ENCODE measurements at regions not wholly inside any gene's neighbourhood (a gene's known extent, or its start where the extent isn't known, plus 50 kb on each side); places are given as distances from the start of the nearest gene placed in this dataset.
"Not testable (repeated sequence)": the region's sequence is repeated elsewhere in the genome, so short reads cannot be mapped to it uniquely, and the experiment has no call there.

DNA sequence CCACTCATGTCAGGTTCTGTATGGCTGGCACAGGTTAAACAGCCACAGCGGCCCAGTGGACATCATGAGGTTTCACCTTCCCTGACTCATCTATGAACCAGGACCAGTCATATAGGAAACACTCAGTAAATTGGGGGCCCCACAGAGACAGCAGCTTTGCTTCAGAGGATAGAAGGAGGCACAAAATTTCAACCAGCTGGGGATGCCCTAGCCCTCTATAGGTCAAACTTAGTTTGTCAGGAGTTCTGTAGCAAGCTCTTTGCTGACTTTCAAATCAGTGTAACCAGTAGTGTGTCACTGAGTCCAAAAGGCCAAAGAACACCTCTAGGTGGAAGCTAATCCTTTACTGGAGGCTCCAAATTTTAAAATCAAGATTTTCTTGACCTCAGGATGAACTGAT lies 4157.8 kb upstream of the TPTE start:
- H3K4me1 ChIP-seq; H3K36me3 ChIP-seq (ENCODE audit: insufficient read depth in 1 of 2, low read depth in 1 of 2); H3K9me3 ChIP-seq; H3K4me3 ChIP-seq; DNase-seq; intact Hi-C loops (cut with DNase I); H3K27me3 ChIP-seq (ENCODE audit: insufficient read depth in 3 of 3, low read length in 2 of 3); H3K27ac ChIP-seq; ATAC-seq: not testable (repeated sequence)
- WGBS, 3 donors = no CpG with 5 or more reads among the region's 1 CpG

DNA sequence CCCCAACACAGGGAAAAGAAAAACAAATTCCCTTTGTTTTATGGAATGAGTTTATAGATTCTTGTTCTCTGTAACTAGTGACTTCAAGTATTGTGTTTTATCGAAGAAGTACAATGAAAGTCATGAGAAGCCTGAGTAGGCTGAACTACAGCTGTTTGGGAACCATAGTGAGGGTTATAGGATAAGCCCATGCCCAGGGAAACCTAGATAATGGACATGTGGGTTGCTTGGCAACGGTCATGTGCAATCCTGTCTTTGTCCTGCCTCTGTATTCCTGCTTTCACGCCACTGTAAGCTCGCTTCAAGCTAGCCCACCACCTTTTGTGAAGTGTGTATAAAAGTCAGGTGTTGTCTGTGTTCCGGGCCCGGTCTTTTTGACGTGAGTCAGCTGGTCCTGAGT lies 4152.6 kb upstream of the TPTE start:
- H3K36me3 ChIP-seq (ENCODE audit: insufficient read depth in 1 of 2, low read depth in 1 of 2); H3K9me3 ChIP-seq; intact Hi-C loops (cut with DNase I); H3K4me1 ChIP-seq; H3K27me3 ChIP-seq (ENCODE audit: insufficient read depth in 3 of 3, low read length in 2 of 3); ATAC-seq: not testable (repeated sequence)
- WGBS, 3 donors = 5 to 18% (median 14%) methylated on average over 2 to 7 of the region's 7 CpGs
- DNase-seq = peak in 1 of 2 donors; percentile 0
- H3K4me3 ChIP-seq = peak overlapping the region; percentile 54
- peak overlapping the region; percentile 79 for H3K27ac ChIP-seq

DNA sequence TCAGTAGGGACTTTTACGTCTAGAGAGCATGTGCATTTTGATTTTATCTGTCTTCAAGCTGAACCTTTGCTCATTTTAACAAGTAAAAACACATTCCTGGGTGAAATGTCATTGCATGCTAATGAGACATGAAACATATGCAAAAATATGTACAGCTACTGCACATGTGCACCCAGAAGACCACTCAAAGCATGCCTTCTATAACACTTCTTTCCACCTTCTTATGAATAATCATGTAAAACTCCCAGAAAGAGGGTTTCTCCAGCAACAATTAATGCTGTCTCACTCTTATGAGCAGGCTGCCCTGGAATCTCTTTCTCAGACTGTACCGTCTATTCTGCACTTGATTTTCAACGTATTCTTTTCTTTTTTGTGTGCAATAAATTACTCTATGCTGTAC lies 4148.1 kb upstream of the TPTE start:
- intact Hi-C loops (cut with DNase I); H3K9me3 ChIP-seq; H3K27me3 ChIP-seq (ENCODE audit: insufficient read depth in 3 of 3, low read length in 2 of 3); DNase-seq; H3K4me1 ChIP-seq; H3K4me3 ChIP-seq; ATAC-seq; H3K27ac ChIP-seq; H3K36me3 ChIP-seq (ENCODE audit: insufficient read depth in 1 of 2, low read depth in 1 of 2): not testable (repeated sequence)
- WGBS, 3 donors = no CpG with 5 or more reads among the region's 3 CpGs

DNA sequence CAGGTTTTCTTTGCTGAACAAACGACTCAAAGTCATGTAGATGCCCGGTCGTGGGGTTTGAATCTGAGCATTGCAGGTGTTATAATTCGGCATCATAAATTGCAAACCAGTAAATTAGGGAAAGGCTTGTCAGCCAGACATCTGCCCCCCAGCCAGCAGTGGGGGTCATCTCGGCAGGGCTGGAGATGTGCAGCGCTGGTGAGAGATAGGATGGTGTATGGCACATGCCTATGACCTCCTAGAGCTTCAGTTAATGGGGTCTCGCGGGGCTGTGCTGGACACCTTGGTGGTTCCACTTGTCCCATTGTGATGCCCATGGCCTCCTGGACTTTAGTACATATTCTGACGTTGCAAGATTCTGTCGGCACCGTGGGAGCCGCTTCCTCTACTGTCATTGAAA lies 4147.2 kb upstream of the TPTE start:
- intact Hi-C loops (cut with DNase I); H3K9me3 ChIP-seq; H3K27ac ChIP-seq; ATAC-seq; H3K4me3 ChIP-seq; H3K27me3 ChIP-seq (ENCODE audit: insufficient read depth in 3 of 3, low read length in 2 of 3); H3K36me3 ChIP-seq (ENCODE audit: insufficient read depth in 1 of 2, low read depth in 1 of 2); H3K4me1 ChIP-seq: not testable (repeated sequence)
- WGBS, 3 donors = 20 to 26% (median 24%) methylated on average over 12 of the region's 12 CpGs
- DNase-seq = peak; percentile 30 to 57
- TF ChIP-seq, protein P1, sequence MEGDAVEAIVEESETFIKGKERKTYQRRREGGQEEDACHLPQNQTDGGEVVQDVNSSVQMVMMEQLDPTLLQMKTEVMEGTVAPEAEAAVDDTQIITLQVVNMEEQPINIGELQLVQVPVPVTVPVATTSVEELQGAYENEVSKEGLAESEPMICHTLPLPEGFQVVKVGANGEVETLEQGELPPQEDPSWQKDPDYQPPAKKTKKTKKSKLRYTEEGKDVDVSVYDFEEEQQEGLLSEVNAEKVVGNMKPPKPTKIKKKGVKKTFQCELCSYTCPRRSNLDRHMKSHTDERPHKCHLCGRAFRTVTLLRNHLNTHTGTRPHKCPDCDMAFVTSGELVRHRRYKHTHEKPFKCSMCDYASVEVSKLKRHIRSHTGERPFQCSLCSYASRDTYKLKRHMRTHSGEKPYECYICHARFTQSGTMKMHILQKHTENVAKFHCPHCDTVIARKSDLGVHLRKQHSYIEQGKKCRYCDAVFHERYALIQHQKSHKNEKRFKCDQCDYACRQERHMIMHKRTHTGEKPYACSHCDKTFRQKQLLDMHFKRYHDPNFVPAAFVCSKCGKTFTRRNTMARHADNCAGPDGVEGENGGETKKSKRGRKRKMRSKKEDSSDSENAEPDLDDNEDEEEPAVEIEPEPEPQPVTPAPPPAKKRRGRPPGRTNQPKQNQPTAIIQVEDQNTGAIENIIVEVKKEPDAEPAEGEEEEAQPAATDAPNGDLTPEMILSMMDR (IDR thresholded peaks at IDR 0.05) = peak; percentile 17

DNA sequence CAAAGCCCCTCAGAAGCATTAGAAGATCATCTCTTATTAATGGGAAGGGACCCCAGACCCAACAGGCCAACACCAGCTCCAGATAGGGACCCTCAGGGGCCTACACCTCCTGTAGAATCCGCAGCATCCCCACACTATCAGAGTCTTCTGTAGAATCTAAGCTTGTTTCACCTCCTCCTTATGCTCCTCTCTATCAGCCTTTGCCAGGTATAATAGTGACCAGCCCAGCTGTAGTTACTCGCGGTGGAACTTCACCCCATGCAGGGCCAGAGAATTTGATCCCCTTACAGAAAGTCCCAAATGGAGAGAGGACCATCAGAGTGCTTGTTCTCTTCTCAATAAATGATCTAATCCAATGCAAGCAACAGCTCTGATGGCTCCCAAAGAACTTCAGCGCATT lies 4146.5 kb upstream of the TPTE start:
- H3K9me3 ChIP-seq; H3K4me1 ChIP-seq; H3K36me3 ChIP-seq (ENCODE audit: insufficient read depth in 1 of 2, low read depth in 1 of 2); H3K4me3 ChIP-seq; intact Hi-C loops (cut with DNase I); H3K27ac ChIP-seq; ATAC-seq; H3K27me3 ChIP-seq (ENCODE audit: insufficient read depth in 3 of 3, low read length in 2 of 3): not testable (repeated sequence)
- 74 to 80% (median 80%) methylated on average over 4 of the region's 4 CpGs for WGBS, 3 donors
- peak in 1 of 2 donors; percentile 5 for DNase-seq

DNA sequence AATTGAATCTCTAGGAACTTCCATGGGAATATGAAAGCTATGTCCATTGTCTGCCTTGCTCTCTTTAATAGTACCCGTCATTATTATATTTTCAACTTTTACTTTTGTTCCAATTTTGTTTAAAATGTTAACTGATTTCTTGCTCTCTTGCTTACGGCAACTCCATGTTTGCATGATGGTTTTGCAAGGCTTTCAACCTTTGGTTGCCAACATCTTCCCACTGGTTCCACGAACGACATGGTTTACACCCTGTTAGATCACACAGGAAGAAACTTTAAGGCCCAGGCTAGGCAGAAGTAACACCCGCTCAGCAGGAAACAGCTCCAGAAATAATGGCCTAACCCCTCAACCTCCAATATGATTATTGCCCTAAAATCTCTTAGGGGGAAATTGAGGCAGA lies 4145.6 kb upstream of the TPTE start:
- H3K4me1 ChIP-seq; ATAC-seq; H3K36me3 ChIP-seq (ENCODE audit: insufficient read depth in 1 of 2, low read depth in 1 of 2); H3K4me3 ChIP-seq; H3K9me3 ChIP-seq; H3K27ac ChIP-seq; H3K27me3 ChIP-seq (ENCODE audit: insufficient read depth in 3 of 3, low read length in 2 of 3); DNase-seq; intact Hi-C loops (cut with DNase I): not testable (repeated sequence)
- 52 to 68% (median 62%) methylated on average over 3 to 4 of the region's 5 CpGs for WGBS, 3 donors

DNA sequence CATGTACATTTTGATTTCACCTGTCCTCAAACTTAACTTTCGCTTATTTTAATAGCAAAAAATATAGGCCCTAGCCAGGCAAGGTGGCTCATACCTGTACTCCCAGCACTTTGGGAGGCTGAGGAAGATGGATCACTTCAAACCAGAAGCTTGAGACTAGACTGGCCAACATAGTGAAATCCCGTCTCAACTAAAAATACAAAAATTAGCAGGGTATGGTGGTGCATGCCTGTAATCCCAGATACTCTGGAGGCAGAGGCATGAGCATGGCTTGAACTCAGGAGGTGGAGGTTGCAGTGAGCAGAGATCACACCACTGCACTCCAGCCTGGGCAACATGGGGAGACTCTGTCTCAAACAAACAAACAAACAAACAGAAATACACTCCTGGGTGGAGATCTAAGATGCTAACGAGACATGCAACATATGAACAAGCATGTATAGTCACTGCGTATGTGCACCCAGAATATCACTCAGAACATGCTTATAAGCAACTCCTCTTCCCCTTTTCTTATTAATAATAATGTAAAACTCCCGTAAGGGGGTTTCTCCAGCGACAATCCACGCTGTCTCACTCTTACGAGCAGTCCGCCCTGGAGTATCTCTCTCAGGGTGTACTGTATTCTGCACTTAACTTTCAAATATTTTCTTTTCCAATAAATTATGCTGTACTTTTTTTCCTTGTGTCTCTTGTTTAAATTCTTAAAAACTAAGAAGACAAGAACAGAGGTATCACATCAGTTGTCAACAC lies 4144.9 kb upstream of the TPTE start:
- 77 to 80% (median 77%) methylated on average over 9 of the region's 9 CpGs for WGBS, 3 donors
- peak in 1 of 2 donors; percentile 16 for DNase-seq
- H3K4me1 ChIP-seq; intact Hi-C loops (cut with DNase I); ATAC-seq; H3K27me3 ChIP-seq (ENCODE audit: insufficient read depth in 3 of 3, low read length in 2 of 3); H3K36me3 ChIP-seq (ENCODE audit: insufficient read depth in 1 of 2, low read depth in 1 of 2); H3K27ac ChIP-seq; H3K9me3 ChIP-seq; H3K4me3 ChIP-seq: not testable (repeated sequence)
